GM18909 (cell line): ENCODE measurements at regions not wholly inside any gene's neighbourhood (a gene's known extent, or its start where the extent isn't known, plus 50 kb on each side); places are given as distances from the start of the nearest gene placed in this dataset.

Experiments
- ATAC-seq: cut with Tn5 transposase; IDR thresholded peaks from one replicate; pipeline ENCODE4 v1.9.1; 2021; ENCODE audit warnings: mild to moderate bottlenecking; ENCODE audit not compliant: unreplicated experiment, poor library complexity

GRCh38 chr1:117678246-117678977 is 72.6 kb downstream of the TENT5C start:
- no peak for ATAC-seq

- no peak for ATAC-seq
These were observed 73.5 kb downstream of the TENT5C start for GRCh38 chr1:117679299-117679698.

GRCh38 chr1:117679868-117680267 is 74.0 kb downstream of the TENT5C start:
- ATAC-seq, result no peak

DNA sequence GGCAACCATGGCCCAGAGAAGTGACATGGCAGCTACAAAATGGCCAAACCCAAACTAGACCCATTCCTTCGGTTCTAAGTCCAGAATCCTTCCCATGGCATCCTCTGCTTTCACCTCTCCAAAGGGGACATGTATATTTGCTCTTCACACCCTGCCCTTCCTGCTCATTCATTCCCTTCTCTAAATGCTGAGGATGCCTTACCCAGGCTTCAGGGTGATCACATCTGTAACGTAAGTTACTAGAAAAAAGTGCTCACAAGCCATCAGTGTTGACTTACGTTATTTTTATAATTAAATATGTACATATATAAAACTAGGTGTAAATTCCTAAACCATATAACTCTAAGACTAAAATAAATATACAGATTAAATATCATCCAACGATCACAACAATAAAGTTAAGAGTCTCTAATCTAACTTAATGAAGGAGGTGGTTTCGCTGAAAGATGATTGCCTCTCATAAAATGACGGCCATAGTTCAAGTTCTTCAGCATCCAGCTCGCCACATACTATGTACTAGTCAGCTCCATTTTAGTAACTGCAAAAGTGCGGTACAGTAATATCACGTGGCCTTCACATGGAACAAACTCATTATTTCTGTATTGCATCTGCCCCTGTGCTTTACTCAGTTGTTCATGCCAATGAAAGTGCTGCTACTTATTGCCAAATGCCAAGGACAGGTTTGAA is 74.6 kb downstream of the TENT5C start:
- ATAC-seq, result no peak

GRCh38 chr1:117681093-117681900 is 75.4 kb downstream of the TENT5C start:
- ATAC-seq, result no peak

DNA sequence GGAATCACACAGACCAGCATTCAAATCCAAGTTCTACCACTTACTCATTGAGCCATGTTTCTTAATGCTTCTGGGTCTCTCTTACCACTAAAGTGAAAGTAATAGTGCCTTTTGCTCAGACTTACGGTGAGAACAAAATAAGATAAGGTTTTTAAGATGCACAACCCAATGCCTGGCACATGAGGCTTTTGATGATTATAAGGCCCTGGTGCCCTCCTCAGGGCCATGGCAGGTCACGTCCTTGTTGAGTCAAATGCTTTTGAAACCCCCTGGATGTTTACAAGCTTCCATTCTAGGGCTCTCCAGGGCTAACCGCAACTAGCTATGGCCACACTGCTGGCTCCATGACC is 76.0 kb downstream of the TENT5C start:
- ATAC-seq, result no peak

DNA sequence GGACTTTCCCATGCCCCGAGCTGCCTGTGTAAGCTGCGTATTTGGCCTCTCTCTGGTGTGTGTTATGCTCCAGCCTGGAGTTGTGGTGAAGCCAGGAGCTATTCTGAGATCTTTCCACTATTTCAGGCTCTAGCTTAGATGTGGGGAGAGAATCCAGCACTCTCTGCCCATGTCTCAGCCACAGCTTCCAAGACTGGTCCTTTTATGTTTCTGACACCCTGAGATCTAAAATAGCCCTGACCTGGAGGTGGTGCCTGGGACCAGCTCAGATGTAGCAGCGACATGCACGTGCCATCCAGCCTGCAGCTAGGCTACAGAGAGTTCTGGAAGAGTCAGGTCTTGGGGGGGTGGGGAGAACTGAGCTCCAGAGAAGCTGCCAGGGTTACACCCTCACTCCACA is 76.5 kb downstream of the TENT5C start:
- ATAC-seq, result no peak

DNA sequence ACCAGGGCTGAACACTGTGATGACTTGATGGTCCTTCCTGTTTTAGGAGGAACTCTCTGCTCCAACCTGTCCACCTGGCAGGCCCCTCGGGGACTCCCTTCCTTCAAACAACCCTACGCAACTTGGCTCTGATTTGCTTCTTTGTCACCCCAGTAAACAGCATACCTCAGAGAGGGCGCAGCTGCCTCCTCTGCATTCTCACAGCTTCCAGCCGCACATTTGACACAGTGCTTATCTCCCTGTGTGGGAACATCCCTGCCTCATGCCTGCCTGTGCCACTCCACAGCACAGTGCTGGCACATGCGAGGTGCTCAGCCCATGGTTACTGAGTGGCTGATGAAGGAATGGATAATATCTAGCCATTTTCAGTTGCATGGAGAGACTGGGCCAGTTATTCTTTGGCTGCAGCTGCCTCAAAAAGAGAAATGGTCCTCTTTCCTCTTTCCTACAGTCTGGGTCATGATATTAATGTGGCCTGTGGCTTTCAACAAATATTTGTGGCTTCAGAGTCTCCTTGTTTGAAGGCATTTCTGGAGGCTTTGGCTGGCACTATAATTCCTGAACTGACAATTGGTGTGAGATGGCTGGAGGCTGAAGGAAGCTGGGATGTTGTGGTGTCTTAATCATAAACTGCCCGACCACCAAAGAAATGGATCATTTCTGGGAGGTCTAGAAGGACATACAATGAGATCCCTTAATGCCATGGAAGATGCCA is 77.9 kb downstream of the TENT5C start:
- no peak for ATAC-seq

GRCh38 chr1:117685936-117686806 is 80.3 kb downstream of the TENT5C start:
- peak; percentile 41 for ATAC-seq

DNA sequence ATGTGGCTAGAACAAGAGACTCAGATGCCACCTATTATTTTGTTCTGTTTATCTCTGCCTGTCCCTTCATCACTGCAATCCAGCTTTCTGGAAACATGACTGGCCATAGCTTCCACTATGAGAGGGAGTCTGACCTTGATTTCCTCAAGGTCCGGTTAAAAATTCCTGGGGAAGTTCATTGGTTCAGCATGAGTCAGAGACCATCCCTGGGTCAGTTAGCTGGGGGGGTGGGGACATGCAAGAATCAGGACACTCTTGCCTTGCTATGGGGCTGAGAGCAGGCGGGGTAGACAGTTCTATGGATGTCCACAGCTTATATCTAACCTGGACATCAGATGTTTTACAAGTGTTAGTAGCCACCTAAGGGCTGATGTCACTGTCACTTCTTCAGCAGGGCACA is 81.1 kb downstream of the TENT5C start:
- no peak for ATAC-seq

DNA sequence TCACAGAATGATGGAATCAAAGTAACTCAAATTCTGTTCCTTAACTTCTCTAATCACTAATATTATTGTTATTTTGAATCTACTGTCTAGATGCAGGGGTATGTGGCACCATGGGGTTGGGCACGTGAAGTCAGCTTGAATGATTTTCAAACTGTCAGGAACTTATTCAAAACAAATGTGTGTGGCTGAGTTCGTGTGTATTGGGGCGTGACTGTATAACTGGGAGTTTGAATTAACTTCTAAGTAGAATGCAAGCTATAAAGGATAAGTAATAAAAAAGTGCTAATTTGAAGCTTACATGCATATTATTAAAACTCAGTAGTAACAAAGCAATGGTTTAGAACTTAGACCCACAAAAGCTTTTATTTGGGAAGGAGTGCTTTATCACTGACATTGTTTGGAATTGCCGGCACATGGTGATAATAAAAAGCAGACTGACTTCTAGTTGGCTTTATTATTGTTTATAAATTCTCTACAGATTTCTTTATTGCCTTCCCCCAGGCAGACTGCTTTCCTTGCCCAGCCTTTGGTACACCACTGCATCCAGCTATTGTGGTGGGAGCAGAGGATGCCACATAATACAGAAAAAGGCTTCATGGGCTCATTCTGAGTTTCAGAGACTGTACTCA is 84.3 kb downstream of the TENT5C start:
- ATAC-seq, result no peak

GRCh38 chr1:117691942-117692341 is 86.1 kb downstream of the TENT5C start:
- no peak for ATAC-seq

GRCh38 chr1:117694543-117694942 is 88.7 kb downstream of the TENT5C start:
- ATAC-seq, result no peak

- ATAC-seq, result no peak
These were observed 90.1 kb downstream of the TENT5C start for GRCh38 chr1:117695796-117696490.

DNA sequence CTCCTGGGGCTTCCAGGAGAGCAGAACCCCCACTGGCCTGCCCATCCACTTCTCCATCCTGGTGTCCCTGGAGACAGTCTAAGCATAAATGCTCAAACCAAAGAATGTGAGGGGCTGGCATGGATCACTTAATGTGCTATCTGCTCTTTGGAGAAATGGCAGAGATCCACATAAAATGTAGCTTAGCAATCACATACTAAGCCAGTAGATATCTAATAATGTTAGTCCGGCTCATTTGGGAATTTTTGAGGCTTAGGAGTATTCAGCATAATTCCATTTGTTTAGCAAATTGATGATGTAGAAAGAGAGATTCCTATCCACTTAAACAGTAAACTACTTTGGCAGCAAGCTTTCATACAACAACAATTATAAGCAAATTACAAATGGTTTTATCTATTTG is 90.7 kb downstream of the TENT5C start:
- no peak for ATAC-seq

DNA sequence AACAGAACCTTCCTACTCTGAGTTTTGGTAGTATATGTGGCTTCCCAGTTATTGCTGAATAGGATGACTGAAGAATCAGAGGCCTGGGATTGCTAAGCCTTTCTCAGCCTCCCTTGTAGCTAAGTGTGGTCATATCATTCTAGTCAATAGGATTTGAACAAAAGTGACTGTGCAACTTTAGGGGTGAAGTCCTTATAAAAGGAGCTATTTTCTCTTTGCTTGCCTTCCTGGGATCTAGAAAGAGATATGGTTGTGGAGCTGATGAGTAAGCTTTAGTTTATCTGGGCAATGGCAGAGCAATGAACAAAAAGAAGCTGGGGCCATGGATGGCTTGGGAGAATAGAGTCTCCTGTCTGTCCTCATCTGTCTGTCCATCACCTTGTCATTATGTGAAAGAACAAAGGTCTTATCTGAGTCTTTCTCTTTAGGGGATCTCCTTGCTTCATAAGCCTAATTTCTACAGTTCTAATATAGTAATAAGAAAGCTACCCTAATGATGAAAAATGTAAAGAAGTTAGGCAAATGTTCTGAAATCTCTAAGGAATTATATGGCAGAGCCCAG is 91.5 kb downstream of the TENT5C start:
- ATAC-seq, result no peak

DNA sequence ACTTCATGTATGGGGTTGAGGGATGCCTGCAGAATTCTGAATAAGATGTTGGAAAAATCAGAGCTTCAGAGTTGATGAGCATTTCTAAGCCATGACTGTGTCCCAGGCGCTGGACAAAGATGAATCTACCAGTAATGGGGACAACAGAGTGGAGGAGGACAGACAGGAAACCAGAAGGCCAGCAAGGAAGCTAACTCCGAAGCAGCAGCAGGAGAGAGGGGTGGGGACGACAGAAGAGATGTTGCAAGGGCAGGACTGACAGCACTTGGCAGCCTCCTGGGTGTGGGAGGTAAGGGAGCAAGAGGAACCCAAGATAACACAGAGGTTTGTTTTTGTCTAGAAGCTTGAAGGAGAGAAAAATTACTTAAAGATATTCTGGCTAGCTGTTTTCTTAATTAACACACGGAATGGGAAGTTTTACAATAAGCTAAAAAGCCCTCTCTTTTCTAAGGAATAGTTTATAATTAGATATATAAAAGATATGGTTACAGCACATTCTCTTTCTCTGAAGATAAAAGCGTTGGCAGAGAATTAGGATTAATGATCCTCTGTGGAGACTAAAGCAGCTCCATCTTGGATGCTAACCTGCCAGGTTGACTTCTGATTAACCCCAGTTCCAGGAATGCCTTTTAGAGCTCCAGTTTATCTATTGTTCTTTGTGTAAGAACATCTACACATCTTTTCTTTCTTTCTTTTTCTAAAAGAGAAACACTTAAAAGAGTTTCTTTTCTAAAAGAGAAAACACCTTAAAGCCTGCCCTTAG is 92.7 kb downstream of the TENT5C start:
- no peak for ATAC-seq

GRCh38 chr1:117699953-117700352 is 94.1 kb downstream of the TENT5C start:
- no peak for ATAC-seq
